OCI-LY3 (cell line): ENCODE measurements at regions not wholly inside any gene's neighbourhood (a gene's known extent, or its start where the extent isn't known, plus 50 kb on each side); places are given as distances from the start of the nearest gene placed in this dataset.

Experiments used
- H2AFZ ChIP-seq: fragments of 200-600, 300-600 bp; shearing (Covaris generic); 2 replicates; pipeline ENCODE4 v1.6.0; 2014; ENCODE audit warnings: antibody characterized with exemption, low read depth, low read length
- H3K27ac ChIP-seq: fragments of 200-600, 300-600 bp; sonication (generic); 2 replicates; pipeline ENCODE4 v1.5.1; 2014; ENCODE audit warnings: mild to moderate bottlenecking, low read length, moderate library complexity, mixed read lengths
- H3K27me3 ChIP-seq: fragments of 200-600, 300-600 bp; sonication (generic); 2 replicates; pipeline ENCODE4 v1.6.1; 2014; ENCODE audit warnings: low read depth, low read length, mixed read lengths
- H3K36me3 ChIP-seq: fragments of 200-600, 300-600 bp; sonication (generic); replicated peaks from 2 replicates; pipeline ENCODE3; 2014; ENCODE audit warnings: low read depth, low read length, mixed read lengths
- H3K4me1 ChIP-seq: fragments of 300-600, 200-600 bp; sonication (generic); 2 replicates; pipeline ENCODE4 v1.6.1; 2014; ENCODE audit warnings: low read length, mixed read lengths
- H3K4me2 ChIP-seq: fragments of 200-600, 300-600 bp; sonication (generic); 2 replicates; pipeline ENCODE4 v1.6.1; 2014; ENCODE audit warnings: low read length, mixed read lengths
- H3K4me3 ChIP-seq: fragments of 300-600, 200-600 bp; sonication (generic); 2 replicates; pipeline ENCODE4 v1.5.1; 2014; ENCODE audit warnings: antibody characterized with exemption, mild to moderate bottlenecking, low read length, moderate library complexity
- H3K79me2 ChIP-seq: fragments of 300-600, 200-600 bp; shearing (Covaris generic); 2 replicates; pipeline ENCODE4 v1.6.1; 2014; ENCODE audit warnings: mild to moderate bottlenecking, low read length, mixed read lengths
- H3K9ac ChIP-seq: fragments of 300-600, 200-600 bp; shearing (Covaris generic); 2 replicates; pipeline ENCODE4 v1.6.0; 2014; ENCODE audit warnings: mild to moderate bottlenecking, low read length, moderate library complexity
- H3K9me3 ChIP-seq: fragments of 200-600, 300-600 bp; shearing (Covaris generic); 2 replicates; pipeline ENCODE4 v1.6.1; 2014; ENCODE audit warnings: low read length, mixed read lengths; ENCODE audit not compliant: insufficient read depth
- H4K20me1 ChIP-seq: fragments of 200-600, 300-600 bp; sonication (generic); 2 replicates; pipeline ENCODE4 v1.6.1; 2016; ENCODE audit warnings: low read length, mixed read lengths; ENCODE audit not compliant: insufficient read depth
- CTCF ChIP-seq: fragments of 200-600, 300-600 bp; sonication (generic); IDR thresholded peaks from 2 replicates; pipeline ENCODE4 v1.5.1; 2014; ENCODE audit warnings: antibody characterized with exemption, low read length, low read depth
- EZH2phosphoT487 ChIP-seq: fragments of 200-600 bp; shearing (Covaris generic); IDR thresholded peaks from 2 replicates; pipeline ENCODE4 v1.6.1; 2018; ENCODE audit warnings: antibody characterized with exemption, mixed run types, low read depth

- Histone ChIP-seq H3K79me2 (no peaks in the 10 kb centered on the region), H3K36me3 (no peaks in the 10 kb centered on the region), H4K20me1 (no peaks in the 10 kb centered on the region), H3K27ac (no peak overlapping the region), H3K4me3 (no peak overlapping the region), H3K4me2 (no peak overlapping the region), H3K9me3 (no peaks in the 10 kb centered on the region), H2AFZ (no peak overlapping the region), H3K27me3 (no peaks in the 10 kb centered on the region), H3K4me1 (no peaks in the 10 kb centered on the region), H3K9ac (no peak overlapping the region)
- TF ChIP-seq EZH2phosphoT487 (no peak), CTCF (no peak)
These were observed 916.2 kb upstream of the CADM2 start for GRCh38 chr3:84042399-84043106.

- Histone ChIP-seq H3K27ac (no peak overlapping the region), H3K4me3 (no peak overlapping the region), H3K4me2 (no peak overlapping the region), H3K27me3 (no peaks in the 10 kb centered on the region), H4K20me1 (no peaks in the 10 kb centered on the region), H2AFZ (no peak overlapping the region; the same call in 1 of the 2 replicates), H3K9me3 (no peaks in the 10 kb centered on the region), H3K9ac (no peak overlapping the region), H3K36me3 (no peaks in the 10 kb centered on the region), H3K79me2 (no peaks in the 10 kb centered on the region), H3K4me1 (peaks cover 7% of the 10 kb centered on the region; the same call in 1 of the 2 replicates)
- TF ChIP-seq CTCF: no peak
- no peak for TF ChIP-seq EZH2phosphoT487
These were observed 891.9 kb upstream of the CADM2 start for GRCh38 chr3:84066915-84067314.

GRCh38 chr3:84073664-84074063 lies 885.1 kb upstream of the CADM2 start:
- no peaks in the 10 kb centered on the region for H3K9me3 ChIP-seq
- H2AFZ ChIP-seq: no peak overlapping the region
- no peaks in the 10 kb centered on the region for H4K20me1 ChIP-seq
- no peak overlapping the region for H3K4me3 ChIP-seq
- H3K27me3 ChIP-seq: no peaks in the 10 kb centered on the region
- H3K79me2 ChIP-seq: no peaks in the 10 kb centered on the region
- no peak overlapping the region for H3K9ac ChIP-seq
- H3K4me1 ChIP-seq: no peaks in the 10 kb centered on the region
- no peaks in the 10 kb centered on the region for H3K36me3 ChIP-seq
- no peak overlapping the region for H3K4me2 ChIP-seq
- no peak for TF ChIP-seq EZH2phosphoT487
- no peak for TF ChIP-seq CTCF
- H3K27ac ChIP-seq: no peak overlapping the region

GRCh38 chr3:84074767-84075166 lies 884.0 kb upstream of the CADM2 start:
- H3K36me3 ChIP-seq: no peaks in the 10 kb centered on the region
- H2AFZ ChIP-seq: no peak overlapping the region
- H3K4me2 ChIP-seq: no peak overlapping the region
- H3K4me1 ChIP-seq: no peaks in the 10 kb centered on the region
- H4K20me1 ChIP-seq: no peaks in the 10 kb centered on the region
- no peak overlapping the region for H3K9ac ChIP-seq
- no peaks in the 10 kb centered on the region for H3K27me3 ChIP-seq
- H3K79me2 ChIP-seq: no peaks in the 10 kb centered on the region
- no peak overlapping the region for H3K27ac ChIP-seq
- no peak for TF ChIP-seq CTCF
- no peak for TF ChIP-seq EZH2phosphoT487
- no peaks in the 10 kb centered on the region for H3K9me3 ChIP-seq
- H3K4me3 ChIP-seq: no peak overlapping the region
